ENCODE measurements at regions not wholly inside any gene's neighbourhood (a gene's known extent, or its start where the extent isn't known, plus 50 kb on each side); places are given as distances from the start of the nearest gene placed in this dataset.
"Not testable (repeated sequence)": the region's sequence is repeated elsewhere in the genome, so short reads cannot be mapped to it uniquely, and the experiment has no call there.

DNA sequence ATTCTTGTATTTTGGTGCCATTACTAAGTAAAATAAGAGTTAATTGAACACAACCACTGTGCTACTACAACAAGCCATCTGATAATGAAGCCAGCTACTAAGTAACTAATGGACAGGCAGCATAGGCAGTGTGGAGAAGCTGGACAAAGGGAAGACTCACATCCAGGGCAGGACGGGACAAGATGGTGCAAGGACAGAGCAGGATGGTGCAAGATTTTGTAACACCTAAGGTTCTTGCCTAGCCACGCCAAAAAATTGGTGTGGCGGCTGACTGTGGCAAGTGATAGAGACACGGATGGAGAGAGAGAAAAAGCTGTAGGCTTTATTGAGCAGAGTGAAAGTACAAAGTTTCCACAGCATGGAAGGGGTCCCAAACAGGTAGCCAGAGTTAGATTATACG is 114.0 kb upstream of the VANGL1 start:
- TF ChIP-seq EP300 (IDR thresholded peaks at IDR 0.05) = no peak
- no peak for TF ChIP-seq POLR2A (IDR thresholded peaks at IDR 0.05)
- TF ChIP-seq, protein P1, sequence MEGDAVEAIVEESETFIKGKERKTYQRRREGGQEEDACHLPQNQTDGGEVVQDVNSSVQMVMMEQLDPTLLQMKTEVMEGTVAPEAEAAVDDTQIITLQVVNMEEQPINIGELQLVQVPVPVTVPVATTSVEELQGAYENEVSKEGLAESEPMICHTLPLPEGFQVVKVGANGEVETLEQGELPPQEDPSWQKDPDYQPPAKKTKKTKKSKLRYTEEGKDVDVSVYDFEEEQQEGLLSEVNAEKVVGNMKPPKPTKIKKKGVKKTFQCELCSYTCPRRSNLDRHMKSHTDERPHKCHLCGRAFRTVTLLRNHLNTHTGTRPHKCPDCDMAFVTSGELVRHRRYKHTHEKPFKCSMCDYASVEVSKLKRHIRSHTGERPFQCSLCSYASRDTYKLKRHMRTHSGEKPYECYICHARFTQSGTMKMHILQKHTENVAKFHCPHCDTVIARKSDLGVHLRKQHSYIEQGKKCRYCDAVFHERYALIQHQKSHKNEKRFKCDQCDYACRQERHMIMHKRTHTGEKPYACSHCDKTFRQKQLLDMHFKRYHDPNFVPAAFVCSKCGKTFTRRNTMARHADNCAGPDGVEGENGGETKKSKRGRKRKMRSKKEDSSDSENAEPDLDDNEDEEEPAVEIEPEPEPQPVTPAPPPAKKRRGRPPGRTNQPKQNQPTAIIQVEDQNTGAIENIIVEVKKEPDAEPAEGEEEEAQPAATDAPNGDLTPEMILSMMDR (IDR thresholded peaks at IDR 0.05) = no peak
- intact Hi-C loops (cut with DNase I) = no loop called here
- 81 to 86% (median 86%) methylated on average over 5 of the region's 5 CpGs for WGBS, 3 donors
- H3K4me3 ChIP-seq = no peak overlapping the region
- no peaks in the 10 kb centered on the region for H3K9me3 ChIP-seq
- no peaks in the 10 kb centered on the region for H3K36me3 ChIP-seq
- no peak for DNase-seq
- no peak overlapping the region for H3K27ac ChIP-seq
- H3K4me1 ChIP-seq (ENCODE audit: insufficient read depth) = no peaks in the 10 kb centered on the region
- no peaks in the 10 kb centered on the region for H3K27me3 ChIP-seq

DNA sequence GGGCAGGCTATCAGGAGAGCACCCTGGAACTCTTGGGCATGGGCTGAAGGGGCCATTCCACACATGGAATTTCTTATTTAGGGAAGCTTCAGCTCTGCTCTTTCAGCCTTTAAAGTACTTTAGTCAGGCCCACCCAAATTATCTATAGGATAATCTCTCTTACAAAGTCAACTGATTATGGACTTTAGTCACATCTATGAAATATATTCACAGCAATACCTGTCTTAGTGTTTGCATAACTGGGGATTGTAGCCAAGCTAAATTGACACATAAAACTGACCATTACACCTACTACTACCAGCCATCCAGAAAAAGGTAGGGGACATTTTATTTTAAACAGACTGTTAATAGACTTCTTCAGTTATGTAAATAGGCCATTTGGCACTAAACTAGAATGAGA is 114.9 kb upstream of the VANGL1 start:
- H3K9me3 ChIP-seq = no peaks in the 10 kb centered on the region
- intact Hi-C loops (cut with DNase I) = no loop called here
- H3K27ac ChIP-seq = no peak overlapping the region
- H3K4me3 ChIP-seq = no peak overlapping the region
- no peaks in the 10 kb centered on the region for H3K36me3 ChIP-seq
- no peaks in the 10 kb centered on the region for H3K4me1 ChIP-seq (ENCODE audit: insufficient read depth)
- no peak for DNase-seq
- H3K27me3 ChIP-seq = no peaks in the 10 kb centered on the region
- no peak for TF ChIP-seq EP300 (IDR thresholded peaks at IDR 0.05)
- TF ChIP-seq, protein P1 (IDR thresholded peaks at IDR 0.05) = no peak
- no peak for TF ChIP-seq POLR2A (IDR thresholded peaks at IDR 0.05)

DNA sequence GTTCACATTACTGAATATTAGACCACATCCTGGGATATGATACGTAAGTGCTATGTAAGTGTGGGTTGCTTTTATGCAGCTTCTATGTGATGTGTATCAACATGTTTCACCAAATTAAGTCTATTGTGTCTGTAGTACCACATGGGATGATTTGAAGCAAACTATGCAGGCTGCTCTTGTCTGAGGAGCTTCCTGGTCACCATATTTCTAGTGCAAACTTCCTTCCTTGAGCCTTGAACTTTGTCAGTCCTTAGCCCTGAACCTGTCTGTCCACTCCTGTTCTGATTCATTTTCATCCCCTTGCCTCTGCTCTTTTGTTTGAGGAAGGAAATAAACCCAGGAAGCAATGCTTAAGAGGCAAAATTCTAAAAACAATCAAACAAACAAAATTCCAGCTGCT is 117.5 kb upstream of the VANGL1 start:
- WGBS, 3 donors = 86 to 89% (median 88%) methylated on average over 1 of the region's 1 CpG
- intact Hi-C loops (cut with DNase I) = no loop called here
- TF ChIP-seq EP300 (IDR thresholded peaks at IDR 0.05) (no peak), POLR2A (IDR thresholded peaks at IDR 0.05) (no peak)
- TF ChIP-seq, protein P1 (IDR thresholded peaks at IDR 0.05) = no peak

DNA sequence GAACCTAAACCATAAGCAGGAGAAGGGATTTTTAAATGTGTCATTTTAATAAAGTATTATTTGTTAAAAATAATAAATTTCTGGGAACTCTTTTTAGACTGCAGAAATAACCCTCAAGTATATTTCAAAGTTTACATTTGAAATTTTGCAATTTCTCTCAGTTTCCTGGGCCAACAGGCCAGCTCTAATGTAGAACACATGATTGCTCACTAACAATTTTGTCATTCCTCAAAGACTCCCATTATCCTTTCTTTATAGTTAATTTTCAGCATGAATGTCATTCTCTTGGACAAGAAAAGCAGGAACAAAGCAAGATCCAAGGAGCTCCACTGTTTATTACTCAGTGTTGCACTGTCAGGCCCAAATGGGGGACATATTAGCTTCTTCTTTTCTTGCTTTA is 119.4 kb upstream of the VANGL1 start:
- Histone ChIP-seq H3K27ac (no peak overlapping the region), H3K4me3 (no peak overlapping the region), H3K27me3 (no peaks in the 10 kb centered on the region), H3K36me3 (no peaks in the 10 kb centered on the region), H3K9me3 (no peaks in the 10 kb centered on the region), H3K4me1 (ENCODE audit: insufficient read depth) (no peaks in the 10 kb centered on the region)
- DNase-seq = no peak
- intact Hi-C loops (cut with DNase I) = no loop called here
- TF ChIP-seq EP300 (IDR thresholded peaks at IDR 0.05) (no peak), POLR2A (IDR thresholded peaks at IDR 0.05) (no peak)
- TF ChIP-seq, protein P1 (IDR thresholded peaks at IDR 0.05) = no peak

More for the DNA sequence above, 117.5 kb upstream of the VANGL1 start:
- Histone ChIP-seq H3K4me1 (ENCODE audit: insufficient read depth) (no peaks in the 10 kb centered on the region), H3K27ac (no peak overlapping the region), H3K36me3 (no peaks in the 10 kb centered on the region), H3K9me3 (no peaks in the 10 kb centered on the region), H3K27me3 (no peaks in the 10 kb centered on the region), H3K4me3 (no peak overlapping the region)
- no peak for DNase-seq

DNA sequence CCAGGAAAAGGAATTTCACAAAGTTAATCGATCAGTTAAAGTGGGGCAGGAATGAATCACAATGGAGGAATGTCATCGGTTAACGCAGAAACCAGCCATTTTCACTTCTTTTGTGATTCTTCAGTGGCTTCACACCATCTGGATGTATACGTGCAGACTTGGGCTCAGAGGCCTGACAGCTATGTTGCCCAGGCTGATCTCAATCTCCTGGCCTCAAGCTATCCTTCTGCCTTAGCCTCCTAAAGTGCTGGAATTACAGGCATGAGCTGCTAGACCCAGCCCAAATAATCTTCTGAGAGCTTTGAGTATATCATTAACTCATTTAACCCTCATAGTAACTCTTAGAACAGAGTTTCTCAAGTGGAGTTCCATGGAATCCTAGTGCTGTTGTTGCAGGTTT is 126.5 kb upstream of the VANGL1 start:
- no peak overlapping the region for H3K4me3 ChIP-seq
- no peaks in the 10 kb centered on the region for H3K27me3 ChIP-seq
- TF ChIP-seq, protein P1 (IDR thresholded peaks at IDR 0.05) = no peak
- no peak for TF ChIP-seq EP300 (IDR thresholded peaks at IDR 0.05)
- no peak for TF ChIP-seq POLR2A (IDR thresholded peaks at IDR 0.05)
- H3K9me3 ChIP-seq = no peaks in the 10 kb centered on the region
- DNase-seq = no peak
- H3K4me1 ChIP-seq (ENCODE audit: insufficient read depth) = no peaks in the 10 kb centered on the region
- no peaks in the 10 kb centered on the region for H3K36me3 ChIP-seq
- intact Hi-C loops (cut with DNase I) = no loop called here
- no peak overlapping the region for H3K27ac ChIP-seq
- WGBS, 3 donors = 90 to 96% (median 93%) methylated on average over 4 of the region's 4 CpGs

DNA sequence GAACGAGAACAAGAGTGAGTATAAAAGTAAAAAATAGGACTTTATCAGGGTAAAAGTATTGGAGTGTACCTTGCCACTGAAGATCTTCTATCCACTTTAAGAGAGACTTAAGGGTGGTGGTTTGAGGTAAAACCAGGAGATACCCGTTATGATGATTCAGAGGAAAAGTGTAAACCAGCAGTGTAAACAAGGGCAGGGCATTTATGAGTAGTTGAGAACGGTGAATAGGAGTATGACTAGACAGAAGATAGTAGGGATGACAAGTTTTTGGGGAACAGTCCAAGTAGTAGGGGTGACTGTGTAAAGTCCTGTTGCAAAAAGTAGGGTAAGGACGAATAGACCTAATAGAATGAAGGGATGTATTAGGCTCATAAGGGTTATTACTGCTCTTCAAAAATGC is 131.5 kb upstream of the VANGL1 start:
- H3K4me1 ChIP-seq (ENCODE audit: insufficient read depth); intact Hi-C loops (cut with DNase I); H3K27me3 ChIP-seq; H3K9me3 ChIP-seq; H3K36me3 ChIP-seq; DNase-seq; H3K27ac ChIP-seq; H3K4me3 ChIP-seq: not testable (repeated sequence)
- WGBS, 3 donors = 85 to 92% (median 90%) methylated on average over 4 of the region's 4 CpGs
